ENCODE measurements at regions not wholly inside any gene's neighbourhood (a gene's known extent, or its start where the extent isn't known, plus 50 kb on each side); places are given as distances from the start of the nearest gene placed in this dataset.

- Histone ChIP-seq H3K4me1 (ENCODE audit: control insufficient read depth, extremely low read depth, insufficient read depth, low read length) (no peaks in the 10 kb centered on the region), H3K79me2 (ENCODE audit: control insufficient read depth, insufficient read depth, low read length) (no peaks in the 10 kb centered on the region), H3K9me3 (ENCODE audit: control insufficient read depth, insufficient read depth, low read depth, low read length) (no peaks in the 10 kb centered on the region), H2AFZ (ENCODE audit: low read length) (no peak overlapping the region), H4K20me1 (ENCODE audit: control insufficient read depth, extremely low read depth, insufficient read depth, low read length) (no peaks in the 10 kb centered on the region), H3K4me2 (ENCODE audit: extremely low read depth, insufficient read depth, low read length) (no peak overlapping the region), H3K4me3 (replicated peaks in 1 of 4; ENCODE audit: control extremely low read depth in 1 of 4, insufficient read depth in 1 of 4, low read depth in 3 of 4, low read length in 4 of 4) (no peak overlapping the region), H3K27me3 (ENCODE audit: control insufficient read depth, insufficient read depth, low read length) (no peaks in the 10 kb centered on the region), H3K9ac (ENCODE audit: insufficient read depth, low read length) (no peak overlapping the region), H3K27ac (ENCODE audit: insufficient read depth, low read length) (no peak overlapping the region), H3K36me3 (ENCODE audit: control insufficient read depth, insufficient read depth, low read length) (no peaks in the 10 kb centered on the region)
- TF ChIP-seq CTCF (conservative IDR thresholded peaks at IDR 0.05 in 1 of 2, IDR thresholded peaks at IDR 0.05 in 1 of 2; ENCODE audit: low read depth in 1 of 2, low read length in 2 of 2) (no peak), EZH2 (IDR thresholded peaks at IDR 0.05; ENCODE audit: low read length, missing control alignments) (no peak)
- no peak for DNase-seq (ENCODE audit: low read depth in 2 of 2)
These were observed 498.3 kb downstream of the BUD13 start for GRCh38 chr11:116274521-116274920.

GRCh38 chr11:116272181-116272789 lies 500.5 kb downstream of the BUD13 start:
- H3K27ac ChIP-seq (ENCODE audit: insufficient read depth, low read length) = no peak overlapping the region
- no peak overlapping the region for H2AFZ ChIP-seq (ENCODE audit: low read length)
- H4K20me1 ChIP-seq (ENCODE audit: control insufficient read depth, extremely low read depth, insufficient read depth, low read length) = no peaks in the 10 kb centered on the region
- no peaks in the 10 kb centered on the region for H3K27me3 ChIP-seq (ENCODE audit: control insufficient read depth, insufficient read depth, low read length)
- H3K36me3 ChIP-seq (ENCODE audit: control insufficient read depth, insufficient read depth, low read length) = no peaks in the 10 kb centered on the region
- no peaks in the 10 kb centered on the region for H3K4me1 ChIP-seq (ENCODE audit: control insufficient read depth, extremely low read depth, insufficient read depth, low read length)
- no peak overlapping the region for H3K4me2 ChIP-seq (ENCODE audit: extremely low read depth, insufficient read depth, low read length)
- no peaks in the 10 kb centered on the region for H3K9me3 ChIP-seq (ENCODE audit: control insufficient read depth, insufficient read depth, low read depth, low read length)
- TF ChIP-seq EZH2 (IDR thresholded peaks at IDR 0.05; ENCODE audit: low read length, missing control alignments) = no peak
- TF ChIP-seq CTCF (conservative IDR thresholded peaks at IDR 0.05 in 1 of 2, IDR thresholded peaks at IDR 0.05 in 1 of 2; ENCODE audit: low read depth in 1 of 2, low read length in 2 of 2) = no peak
- DNase-seq (ENCODE audit: low read depth in 2 of 2) = no peak
- no peak overlapping the region for H3K4me3 ChIP-seq (replicated peaks in 1 of 4; ENCODE audit: control extremely low read depth in 1 of 4, insufficient read depth in 1 of 4, low read depth in 3 of 4, low read length in 4 of 4)
- no peaks in the 10 kb centered on the region for H3K79me2 ChIP-seq (ENCODE audit: control insufficient read depth, insufficient read depth, low read length)
- no peak overlapping the region for H3K9ac ChIP-seq (ENCODE audit: insufficient read depth, low read length)

- Histone ChIP-seq H4K20me1 (ENCODE audit: control insufficient read depth, extremely low read depth, insufficient read depth, low read length) (no peaks in the 10 kb centered on the region), H3K27ac (ENCODE audit: insufficient read depth, low read length) (no peak overlapping the region), H3K9me3 (ENCODE audit: control insufficient read depth, insufficient read depth, low read depth, low read length) (no peaks in the 10 kb centered on the region), H3K4me2 (ENCODE audit: extremely low read depth, insufficient read depth, low read length) (no peak overlapping the region), H3K36me3 (ENCODE audit: control insufficient read depth, insufficient read depth, low read length) (no peaks in the 10 kb centered on the region), H3K79me2 (ENCODE audit: control insufficient read depth, insufficient read depth, low read length) (no peaks in the 10 kb centered on the region), H3K4me1 (ENCODE audit: control insufficient read depth, extremely low read depth, insufficient read depth, low read length) (no peaks in the 10 kb centered on the region), H3K4me3 (replicated peaks in 1 of 4; ENCODE audit: control extremely low read depth in 1 of 4, insufficient read depth in 1 of 4, low read depth in 3 of 4, low read length in 4 of 4) (no peak overlapping the region), H2AFZ (ENCODE audit: low read length) (no peak overlapping the region), H3K9ac (ENCODE audit: insufficient read depth, low read length) (no peak overlapping the region), H3K27me3 (ENCODE audit: control insufficient read depth, insufficient read depth, low read length) (no peaks in the 10 kb centered on the region)
- no peak for TF ChIP-seq CTCF (conservative IDR thresholded peaks at IDR 0.05 in 1 of 2, IDR thresholded peaks at IDR 0.05 in 1 of 2; ENCODE audit: low read depth in 1 of 2, low read length in 2 of 2)
- no peak for TF ChIP-seq EZH2 (IDR thresholded peaks at IDR 0.05; ENCODE audit: low read length, missing control alignments)
- DNase-seq (ENCODE audit: low read depth in 2 of 2) = no peak
These were observed 501.3 kb downstream of the BUD13 start for GRCh38 chr11:116271479-116271878.
